ENCODE measurements at regions not wholly inside any gene's neighbourhood (a gene's known extent, or its start where the extent isn't known, plus 50 kb on each side); places are given as distances from the start of the nearest gene placed in this dataset.

- TF ChIP-seq CTCF (conservative IDR thresholded peaks at IDR 0.05; ENCODE audit: low read depth) = no peak
- DNase-seq (ENCODE audit: low spot score) = no peak
- ChIA-PET POLR2A (ENCODE audit: low non-redundant PET) (no interaction called here), CTCF (interaction anchor here (0.6 to 1.1 kb wide), 3 partner anchors 11 to 224 kb away, joined by 3 to 4 read pairs (median 3); no protein-coding TSS in a partner anchor)
- H3K27ac ChIP-seq = no peak overlapping the region
These were observed 49.9 kb upstream of the MAFB start for GRCh38 chr20:40738976-40739375.

GRCh38 chr20:40739841-40740240 is 50.8 kb upstream of the MAFB start:
- POLR2A ChIA-PET (ENCODE audit: low non-redundant PET) = no interaction called here
- DNase-seq (ENCODE audit: low spot score) = no peak
- no peak overlapping the region for H3K27ac ChIP-seq
- CTCF ChIA-PET = interaction anchor here (0.6 to 2.9 kb wide), 3 partner anchors 10 to 223 kb away, joined by 4 to 28 read pairs (median 6); no protein-coding TSS in a partner anchor
- no peak for TF ChIP-seq CTCF (conservative IDR thresholded peaks at IDR 0.05; ENCODE audit: low read depth)

- no peak for TF ChIP-seq CTCF (conservative IDR thresholded peaks at IDR 0.05; ENCODE audit: low read depth)
- H3K27ac ChIP-seq = no peak overlapping the region
- ChIA-PET CTCF (interaction anchor here (0.5 to 2.9 kb wide), 25 partner anchors 8 to 800 kb away, joined by 3 to 28 read pairs (median 3); no protein-coding TSS in a partner anchor), POLR2A (ENCODE audit: low non-redundant PET) (no interaction called here)
- peak; percentile 67 for DNase-seq (ENCODE audit: low spot score)
These were observed 52.6 kb upstream of the MAFB start for GRCh38 chr20:40741507-40742106.

GRCh38 chr20:40743141-40743775 is 54.2 kb upstream of the MAFB start:
- POLR2A ChIA-PET (ENCODE audit: low non-redundant PET) = no interaction called here
- TF ChIP-seq CTCF (conservative IDR thresholded peaks at IDR 0.05; ENCODE audit: low read depth) = no peak
- no peak overlapping the region for H3K27ac ChIP-seq
- no peak for DNase-seq (ENCODE audit: low spot score)
- CTCF ChIA-PET = interaction anchor here (1.2 kb wide), 1 partner anchor 10 kb away, joined by 3 read pairs; no protein-coding TSS in a partner anchor

- TF ChIP-seq CTCF (conservative IDR thresholded peaks at IDR 0.05; ENCODE audit: low read depth) = no peak
- DNase-seq (ENCODE audit: low spot score) = no peak
- POLR2A ChIA-PET (ENCODE audit: low non-redundant PET) = no interaction called here
- H3K27ac ChIP-seq = no peak overlapping the region
- CTCF ChIA-PET = interaction anchor here (0.9 to 1.2 kb wide), 2 partner anchors 9 to 27 kb away, joined by 3 to 5 read pairs; no protein-coding TSS in a partner anchor
These were observed 55.2 kb upstream of the MAFB start for GRCh38 chr20:40744072-40744817.

GRCh38 chr20:40744818-40745175 is 55.8 kb upstream of the MAFB start:
- DNase-seq (ENCODE audit: low spot score) = no peak
- CTCF ChIA-PET = interaction anchor here (0.7 kb wide), 1 partner anchor 9 kb away, joined by 3 read pairs; no protein-coding TSS in a partner anchor

More at GRCh38 chr20:40744818-40745175, 55.8 kb upstream of the MAFB start:
- no peak for TF ChIP-seq CTCF (conservative IDR thresholded peaks at IDR 0.05; ENCODE audit: low read depth)
- POLR2A ChIA-PET (ENCODE audit: low non-redundant PET) = no interaction called here
- no peak overlapping the region for H3K27ac ChIP-seq

All from RWPE1 (cell line).